ENCODE measurements at regions not wholly inside any gene's neighbourhood (a gene's known extent, or its start where the extent isn't known, plus 50 kb on each side); places are given as distances from the start of the nearest gene placed in this dataset.
A peak's percentile ranks its signal among the peaks of the same experiment; 100 is the strongest.

DNA sequence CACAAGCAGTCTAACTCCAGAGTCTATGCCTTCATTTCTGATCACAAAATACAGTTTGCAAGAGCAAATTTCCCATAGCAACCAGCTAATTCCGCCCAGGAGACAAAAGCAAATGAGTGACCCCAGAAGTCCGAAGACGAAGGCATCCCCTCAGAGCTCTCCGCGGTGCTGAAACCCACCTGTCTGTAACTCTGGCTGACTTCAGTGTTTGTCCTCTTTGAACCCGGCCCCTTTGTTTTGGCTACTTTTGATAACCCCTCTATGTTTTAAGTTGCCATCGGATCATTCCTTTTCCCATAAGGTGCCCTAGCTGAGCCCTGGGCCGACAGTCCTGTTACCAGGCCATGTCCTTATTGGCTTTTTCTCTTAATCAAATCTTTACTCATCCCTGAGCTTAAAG, 515.8 kb downstream of the PTPRU start:
- Histone ChIP-seq H3K27me3 (peaks cover 2% of the 10 kb centered on the region; the same call in 1 of the 2 replicates), H3K4me3 (no peak overlapping the region), H3K27ac (no peak overlapping the region), H3K36me3 (no peaks in the 10 kb centered on the region), H3K9me3 (replicated peaks) (no peaks in the 10 kb centered on the region), H3K4me1 (0 out of 2 replicates have a peak, but pooled peaks cover 2% of the 10 kb centered on the region)
- peak; percentile 27 to 52 for DNase-seq

DNA sequence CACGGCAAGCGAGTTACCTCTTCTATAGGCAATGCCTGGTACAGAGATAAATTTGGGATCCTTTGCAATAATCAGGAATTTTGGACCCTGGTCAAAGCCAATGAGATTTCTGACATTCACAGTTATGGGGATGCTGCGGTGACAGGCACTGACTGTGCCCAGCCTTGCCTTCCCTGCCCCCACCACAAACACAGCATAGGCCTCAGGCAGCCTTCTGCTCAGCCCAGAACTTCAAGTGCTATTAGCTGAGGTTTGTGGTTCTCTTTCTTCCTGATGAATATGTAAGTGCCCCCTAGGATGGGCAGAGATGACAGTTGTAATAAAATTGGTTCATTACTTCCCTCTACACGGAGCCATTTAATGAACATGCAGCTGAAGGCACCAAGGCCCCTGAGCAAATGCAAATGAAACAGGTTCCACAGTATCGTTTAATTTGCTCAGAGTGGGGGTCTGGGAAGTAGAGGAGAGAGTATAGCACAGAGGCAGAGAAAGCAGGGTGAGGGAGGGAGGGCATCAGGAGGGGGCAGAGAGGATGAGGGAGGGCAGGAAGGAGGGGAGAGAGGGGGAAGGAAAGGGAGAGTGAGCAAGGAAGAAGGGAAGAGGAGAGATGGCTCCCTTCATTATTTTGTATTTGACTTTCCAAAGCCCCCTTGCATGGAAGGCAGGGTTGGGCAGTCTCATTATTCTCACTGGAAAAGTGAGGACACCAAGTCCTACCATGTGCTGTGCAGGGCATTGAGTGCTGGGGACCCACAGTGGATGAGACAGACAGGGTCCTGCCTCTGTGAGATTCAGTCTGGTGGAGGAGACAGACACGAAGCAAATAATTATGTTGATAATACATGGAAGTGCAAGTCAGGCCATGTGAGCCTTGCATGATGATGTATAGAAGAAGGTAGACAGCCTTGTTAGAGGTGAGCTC, 513.0 kb downstream of the PTPRU start:
- no peaks in the 10 kb centered on the region for H3K36me3 ChIP-seq
- H3K27me3 ChIP-seq = peaks cover 2% of the 10 kb centered on the region; the same call in 1 of the 2 replicates
- no peaks in the 10 kb centered on the region for H3K9me3 ChIP-seq (replicated peaks)
- H3K27ac ChIP-seq = no peak overlapping the region
- no peak overlapping the region for H3K4me3 ChIP-seq
- H3K4me1 ChIP-seq = 0 out of 2 replicates have a peak, but pooled peaks cover 5% of the 10 kb centered on the region
- no peak for DNase-seq

DNA sequence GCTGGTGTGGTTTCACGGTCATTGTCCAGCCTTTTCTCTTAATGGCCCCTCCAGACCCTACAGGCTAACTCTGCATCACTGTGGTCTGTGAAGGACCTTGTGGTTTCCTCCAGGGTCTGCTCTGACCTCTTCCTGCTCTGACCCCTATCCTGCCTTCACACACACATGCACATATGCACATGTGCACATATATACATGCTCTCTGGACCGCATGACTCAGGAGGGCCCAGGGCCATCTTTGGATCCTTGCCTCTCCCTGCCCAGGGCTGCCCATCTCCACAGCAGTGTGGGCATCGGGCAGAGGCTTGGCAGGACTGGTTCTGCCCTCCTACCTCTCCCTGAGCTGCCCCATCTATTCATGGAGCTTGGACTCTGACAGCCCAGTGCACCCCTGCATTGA, 510.9 kb downstream of the PTPRU start:
- H3K27ac ChIP-seq = no peak overlapping the region
- no peaks in the 10 kb centered on the region for H3K9me3 ChIP-seq (replicated peaks)
- peaks cover 2% of the 10 kb centered on the region; the same call in 1 of the 2 replicates for H3K27me3 ChIP-seq
- 0 out of 2 replicates have a peak, but pooled peaks cover 5% of the 10 kb centered on the region for H3K4me1 ChIP-seq
- H3K4me3 ChIP-seq = no peak overlapping the region
- DNase-seq = peak in 1 of 2 experiments; percentile 30
- H3K36me3 ChIP-seq = no peaks in the 10 kb centered on the region

DNA sequence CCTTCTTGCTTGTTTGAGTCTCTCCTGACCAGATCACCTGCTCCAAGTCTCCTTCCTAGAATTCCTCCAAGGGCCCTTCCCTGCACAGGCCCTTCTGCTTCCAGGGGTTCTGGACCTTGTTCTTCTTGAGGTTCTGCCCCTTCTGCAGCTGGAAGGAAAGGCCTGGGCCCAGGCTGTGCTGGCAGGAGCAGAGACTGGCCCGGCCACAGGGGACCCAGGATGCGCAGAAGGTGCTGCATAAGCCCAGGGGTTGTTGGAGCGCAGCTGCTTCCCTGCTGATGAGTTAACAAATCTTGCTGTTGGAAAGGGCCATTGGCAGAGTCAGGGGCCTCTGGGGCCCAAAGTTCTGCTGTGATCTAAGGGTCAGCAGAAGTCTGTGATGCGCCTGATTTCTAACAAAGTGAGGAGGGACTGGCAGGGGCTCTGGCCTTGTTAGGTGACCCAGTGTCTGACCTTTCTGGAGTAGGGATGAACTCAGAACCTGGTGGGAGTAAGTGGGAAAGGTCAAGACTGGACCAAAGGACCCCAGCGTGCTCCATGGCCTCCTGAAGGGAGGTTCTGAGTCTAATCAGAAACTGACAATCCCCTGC, 509.8 kb downstream of the PTPRU start:
- H3K4me3 ChIP-seq = no peak overlapping the region
- no peak overlapping the region for H3K27ac ChIP-seq
- H3K9me3 ChIP-seq (replicated peaks) = no peaks in the 10 kb centered on the region
- no peak for DNase-seq
- H3K4me1 ChIP-seq = 0 out of 2 replicates have a peak, but pooled peaks cover 5% of the 10 kb centered on the region
- H3K36me3 ChIP-seq = no peaks in the 10 kb centered on the region
- peaks cover 2% of the 10 kb centered on the region; the same call in 1 of the 2 replicates for H3K27me3 ChIP-seq

DNA sequence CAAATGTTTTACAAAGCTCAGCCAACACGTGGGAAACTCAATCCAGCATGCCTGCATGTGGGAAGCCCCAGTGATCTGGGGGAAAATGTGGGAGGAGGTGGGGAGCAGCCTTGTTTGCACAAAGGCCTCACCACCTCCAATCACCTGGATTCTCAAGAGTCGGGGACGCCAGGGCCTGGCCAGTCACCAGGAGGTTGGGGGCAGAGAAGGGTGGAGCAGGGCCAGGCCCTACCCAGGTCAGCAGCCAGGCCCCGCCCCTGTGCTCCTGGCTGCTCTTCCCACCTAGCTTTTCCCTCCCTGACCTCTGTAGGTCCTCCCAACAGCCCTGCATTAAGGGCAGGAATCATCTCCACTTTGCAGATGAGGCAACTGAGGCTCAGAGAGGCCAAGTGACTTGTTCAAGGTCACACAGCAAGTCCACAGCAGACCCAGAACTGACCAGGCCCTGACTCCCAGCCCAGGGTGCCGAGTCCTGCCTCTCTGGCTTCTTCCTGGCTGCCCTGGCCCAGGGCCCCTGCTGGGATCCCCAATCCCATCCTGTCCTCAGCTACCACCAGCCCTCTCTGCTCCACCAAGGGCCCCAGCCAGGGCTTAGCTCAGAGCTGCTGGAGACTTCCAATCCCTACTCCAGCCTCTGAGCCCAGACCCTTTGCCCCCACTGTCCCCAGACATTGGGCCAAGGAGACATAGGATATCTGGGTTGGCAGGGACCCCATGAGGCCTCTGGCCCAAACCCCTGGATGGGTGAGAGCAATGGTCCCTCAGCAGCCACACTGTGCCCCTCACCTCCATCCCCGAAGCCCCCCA, 508.6 kb downstream of the PTPRU start:
- Histone ChIP-seq H3K9me3 (replicated peaks) (no peaks in the 10 kb centered on the region), H3K36me3 (no peaks in the 10 kb centered on the region), H3K4me3 (no peak overlapping the region), H3K27me3 (peaks cover 9% of the 10 kb centered on the region), H3K4me1 (0 out of 2 replicates have a peak, but pooled peaks cover 5% of the 10 kb centered on the region), H3K27ac (no peak overlapping the region)
- DNase-seq = no peak

DNA sequence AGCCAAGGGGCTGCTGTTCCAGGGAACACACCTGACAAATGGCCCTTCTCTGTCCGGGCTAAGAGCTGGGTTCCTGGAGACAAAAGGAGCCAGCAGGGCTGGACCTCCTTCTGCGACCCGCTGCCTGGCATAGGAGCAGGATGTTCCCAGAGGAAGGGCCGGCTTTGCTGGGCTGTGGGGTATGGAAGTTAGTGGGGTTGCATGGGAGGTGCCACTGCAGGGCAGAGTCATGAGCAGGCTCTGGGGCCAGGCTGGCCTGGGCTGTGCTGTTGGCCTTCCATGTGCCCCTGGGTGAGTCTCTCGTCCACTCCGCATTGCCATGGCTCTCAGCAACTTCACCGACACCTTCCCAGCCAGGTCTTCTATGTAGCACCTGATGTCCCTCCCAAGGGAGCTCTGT, 507.6 kb downstream of the PTPRU start:
- Histone ChIP-seq H3K36me3 (no peaks in the 10 kb centered on the region), H3K27ac (no peak overlapping the region), H3K27me3 (peaks cover 9% of the 10 kb centered on the region), H3K4me1 (0 out of 2 replicates have a peak, but pooled peaks cover 5% of the 10 kb centered on the region), H3K4me3 (no peak overlapping the region), H3K9me3 (replicated peaks) (no peaks in the 10 kb centered on the region)
- no peak for DNase-seq

DNA sequence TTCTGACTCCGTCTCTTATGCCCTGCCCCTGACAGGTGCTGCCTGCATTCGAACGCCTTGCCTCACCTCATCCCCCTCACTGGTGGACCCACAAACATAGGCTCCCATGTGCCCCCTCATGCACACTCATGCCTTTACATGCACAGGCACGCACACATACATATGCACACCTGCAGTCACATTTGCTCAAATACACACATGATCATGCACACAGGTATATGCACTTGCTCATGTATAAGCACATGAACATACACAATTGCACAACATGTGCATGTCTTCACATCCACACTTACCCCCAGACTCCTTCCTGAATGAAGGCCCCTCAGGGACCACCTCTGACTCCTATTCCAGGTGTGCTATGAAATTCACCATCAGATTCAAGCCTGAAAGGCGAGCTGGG, 506.9 kb downstream of the PTPRU start:
- Histone ChIP-seq H3K4me1 (0 out of 2 replicates have a peak, but pooled peaks cover 5% of the 10 kb centered on the region), H3K9me3 (replicated peaks) (no peaks in the 10 kb centered on the region), H3K36me3 (no peaks in the 10 kb centered on the region), H3K27me3 (peaks cover 9% of the 10 kb centered on the region), H3K4me3 (no peak overlapping the region), H3K27ac (no peak overlapping the region)
- no peak for DNase-seq

DNA sequence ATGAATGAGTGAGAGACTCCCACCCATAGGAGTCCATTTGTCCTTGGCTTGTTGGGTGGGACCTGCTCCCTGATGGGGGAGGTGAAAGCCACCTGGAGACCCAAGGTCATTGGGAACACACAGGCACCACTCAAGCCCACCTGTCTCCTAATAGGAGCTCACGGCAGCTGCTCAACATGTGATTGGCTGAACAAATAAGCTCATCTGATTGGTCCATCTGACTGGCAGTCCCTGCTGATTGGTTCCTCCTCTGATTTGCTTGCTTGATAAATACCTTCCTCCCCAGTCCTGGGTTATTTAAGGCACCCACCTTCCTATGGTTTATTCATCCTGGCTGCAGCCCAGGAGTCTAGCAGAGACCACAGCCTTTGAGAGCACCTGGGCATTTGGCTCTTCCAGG, 502.9 kb downstream of the PTPRU start:
- no peaks in the 10 kb centered on the region for H3K9me3 ChIP-seq (replicated peaks)
- peaks cover 7% of the 10 kb centered on the region for H3K27me3 ChIP-seq

DNA sequence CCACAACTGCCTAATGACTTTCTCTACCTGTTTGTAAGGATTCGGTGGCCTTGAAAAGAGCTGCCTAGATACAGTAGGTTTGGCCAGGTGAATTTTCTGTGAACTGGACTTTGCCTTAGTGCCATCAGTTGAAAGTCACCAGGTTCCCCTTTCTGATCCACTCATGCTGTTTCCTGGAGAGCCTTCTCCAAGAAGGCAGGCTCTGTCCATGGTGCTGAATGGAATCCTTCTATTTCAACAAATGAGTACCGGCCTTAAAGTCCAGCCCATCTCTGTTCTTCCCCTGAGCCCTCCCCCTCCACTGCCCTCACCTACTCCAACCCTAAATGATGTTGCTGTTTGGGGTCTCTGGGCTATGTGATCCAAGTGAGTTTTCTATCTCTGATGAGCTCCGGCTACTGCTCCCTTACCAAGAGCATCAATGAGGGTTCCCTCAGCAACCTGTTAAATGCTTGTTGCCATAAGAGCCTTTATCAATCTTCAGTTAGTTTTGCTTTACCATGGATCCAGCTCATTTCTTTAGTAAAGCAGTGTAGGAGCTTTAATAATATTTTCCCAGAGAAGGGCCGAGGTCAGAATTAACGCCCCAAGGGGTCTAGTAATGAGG, 500.4 kb downstream of the PTPRU start:
- DNase-seq = peak; percentile 54 to 79
- H3K4me3 ChIP-seq = no peak overlapping the region
- H3K9me3 ChIP-seq (replicated peaks) = no peaks in the 10 kb centered on the region

More for the DNA sequence above, 502.9 kb downstream of the PTPRU start:
- no peak overlapping the region for H3K4me3 ChIP-seq
- no peaks in the 10 kb centered on the region for H3K36me3 ChIP-seq
- H3K4me1 ChIP-seq = no peaks in the 10 kb centered on the region
- no peak for DNase-seq
- no peak overlapping the region for H3K27ac ChIP-seq

DNA sequence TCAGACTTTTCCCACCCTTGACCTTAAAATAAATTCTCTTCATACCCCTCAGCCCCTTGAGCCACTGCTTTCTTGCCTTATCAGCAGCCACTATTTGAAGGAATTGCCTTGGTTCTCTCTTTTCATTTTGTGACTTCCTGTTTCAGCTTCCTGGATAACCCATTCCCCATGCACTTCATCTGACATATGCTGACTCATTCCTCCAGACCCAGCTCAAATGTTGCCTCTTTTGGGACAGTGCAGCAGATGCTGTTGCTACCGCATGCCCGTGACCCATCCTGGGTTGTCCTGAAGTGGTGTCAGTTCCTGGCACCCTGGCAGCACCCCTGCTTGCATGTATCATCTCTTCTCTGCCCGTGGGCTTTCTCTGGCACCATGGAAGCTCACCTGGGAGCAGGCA, 496.1 kb downstream of the PTPRU start:
- Histone ChIP-seq H3K36me3 (no peaks in the 10 kb centered on the region), H3K27me3 (no peaks in the 10 kb centered on the region), H3K4me1 (no peaks in the 10 kb centered on the region), H3K9me3 (replicated peaks) (no peaks in the 10 kb centered on the region), H3K4me3 (no peak overlapping the region), H3K27ac (no peak overlapping the region)
- no peak for DNase-seq

More for the DNA sequence above, 500.4 kb downstream of the PTPRU start:
- H3K4me1 ChIP-seq = no peaks in the 10 kb centered on the region
- H3K36me3 ChIP-seq = no peaks in the 10 kb centered on the region
- H3K27ac ChIP-seq = no peak overlapping the region
- peaks cover 7% of the 10 kb centered on the region for H3K27me3 ChIP-seq

DNA sequence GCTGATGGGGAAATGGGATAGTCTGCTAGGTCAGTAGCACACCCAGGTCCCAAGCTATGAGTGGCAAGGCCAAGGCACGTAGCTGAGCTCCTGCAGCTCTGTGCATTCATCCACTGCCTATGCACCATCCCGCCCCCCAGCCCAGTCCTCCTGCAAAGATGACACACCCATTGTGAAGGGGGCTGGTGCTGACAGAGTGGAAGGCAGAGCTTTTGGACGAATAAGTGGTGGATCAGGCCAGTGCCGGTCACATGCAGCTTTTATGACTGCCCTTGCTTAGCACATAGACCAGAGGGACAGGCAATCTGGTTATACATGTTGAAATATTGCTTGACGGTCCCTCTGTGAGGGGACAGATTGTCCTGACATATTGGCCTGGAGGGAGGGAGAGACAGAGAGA, 494.3 kb downstream of the PTPRU start:
- Histone ChIP-seq H3K9me3 (replicated peaks) (no peaks in the 10 kb centered on the region), H3K36me3 (no peaks in the 10 kb centered on the region), H3K27ac (no peak overlapping the region), H3K4me1 (no peaks in the 10 kb centered on the region), H3K4me3 (no peak overlapping the region), H3K27me3 (no peaks in the 10 kb centered on the region)
- no peak for DNase-seq

DNA sequence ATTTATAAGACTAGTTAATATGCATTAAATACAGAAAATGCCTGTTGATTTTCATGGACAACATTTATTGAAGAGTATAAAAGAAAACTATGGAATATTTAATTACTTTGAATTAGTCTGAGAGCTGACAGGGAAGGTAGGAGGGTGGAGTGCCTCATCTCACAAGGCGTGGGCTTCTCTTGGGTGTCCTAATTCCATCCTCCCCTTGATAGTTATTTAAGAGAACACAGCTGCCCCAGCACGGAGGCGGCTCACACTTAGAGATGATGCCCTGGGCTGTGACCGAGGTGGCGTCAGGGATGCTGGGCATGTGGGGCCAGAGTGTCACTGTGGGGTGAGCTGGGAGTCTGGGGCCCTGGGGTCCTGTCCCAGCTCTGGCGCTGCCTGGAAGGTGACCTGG, 493.0 kb downstream of the PTPRU start:
- DNase-seq = no peak
- no peak overlapping the region for H3K27ac ChIP-seq
- H3K27me3 ChIP-seq = no peaks in the 10 kb centered on the region
- no peaks in the 10 kb centered on the region for H3K4me1 ChIP-seq
- H3K9me3 ChIP-seq (replicated peaks) = no peaks in the 10 kb centered on the region
- no peaks in the 10 kb centered on the region for H3K36me3 ChIP-seq
- no peak overlapping the region for H3K4me3 ChIP-seq

DNA sequence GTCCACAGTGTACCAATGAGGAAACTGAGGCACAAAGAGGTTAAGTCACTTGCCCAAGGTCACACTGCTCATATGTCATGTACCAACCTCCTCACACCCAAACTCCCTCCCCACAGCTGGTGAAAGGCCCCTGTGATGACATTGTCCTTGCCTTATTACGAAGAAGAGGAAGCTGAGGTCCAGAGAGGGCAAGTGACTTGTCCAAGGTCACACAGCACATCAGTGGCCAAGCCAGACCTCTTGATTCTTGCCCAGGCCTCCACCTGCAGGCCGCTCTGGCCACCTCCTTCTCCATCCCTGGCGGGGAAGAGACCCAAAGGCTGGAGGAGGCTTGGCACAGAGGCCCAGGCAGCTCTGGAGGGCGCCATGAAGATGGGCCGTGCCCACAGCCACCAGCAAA, 492.4 kb downstream of the PTPRU start:
- H3K9me3 ChIP-seq (replicated peaks) = no peaks in the 10 kb centered on the region
- H3K4me3 ChIP-seq = no peak overlapping the region
- H3K27me3 ChIP-seq = no peaks in the 10 kb centered on the region
- no peaks in the 10 kb centered on the region for H3K36me3 ChIP-seq
- H3K27ac ChIP-seq = no peak overlapping the region
- DNase-seq = no peak
- no peaks in the 10 kb centered on the region for H3K4me1 ChIP-seq

DNA sequence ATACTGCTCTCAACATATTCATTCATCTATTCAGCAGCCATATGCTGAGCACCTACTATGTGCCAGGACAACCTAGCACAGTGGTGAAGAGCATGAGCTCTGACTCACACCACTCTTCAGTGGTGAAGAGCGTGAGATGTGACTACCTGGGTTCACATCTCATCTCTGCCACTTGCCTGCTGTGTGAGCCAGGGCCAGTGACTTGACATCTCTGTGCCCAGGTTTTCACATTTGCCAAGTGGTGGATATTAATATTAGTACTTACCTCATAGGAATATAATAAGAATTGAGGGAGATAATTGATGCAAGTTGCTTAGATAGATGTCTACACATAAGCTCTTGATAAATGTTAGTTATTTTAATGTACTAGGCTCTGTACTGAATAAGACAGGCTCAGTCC, 488.9 kb downstream of the PTPRU start:
- Histone ChIP-seq H3K36me3 (no peaks in the 10 kb centered on the region), H3K27ac (no peak overlapping the region)

More for the DNA sequence above, 488.9 kb downstream of the PTPRU start:
- no peak overlapping the region for H3K4me3 ChIP-seq
- no peaks in the 10 kb centered on the region for H3K9me3 ChIP-seq (replicated peaks)
- H3K4me1 ChIP-seq = no peaks in the 10 kb centered on the region
- H3K27me3 ChIP-seq = no peaks in the 10 kb centered on the region
- no peak for DNase-seq
